HEK293 (cell line): ENCODE measurements at regions not wholly inside any gene's neighbourhood (a gene's known extent, or its start where the extent isn't known, plus 50 kb on each side); places are given as distances from the start of the nearest gene placed in this dataset.

ENCODE experiments used
- PRDM1 ChIP-seq: fragments of 450-650 bp; formaldehyde crosslinking; IDR thresholded peaks from 2 replicates; pipeline ENCODE4; 2016; ENCODE audit warnings: missing biosample characterization, missing genetic modification characterization
- RBAK ChIP-seq: fragments of 450-650 bp; formaldehyde crosslinking; IDR thresholded peaks from 2 replicates; pipeline ENCODE4 v1.5.1; 2016; ENCODE audit warnings: missing biosample characterization, missing genetic modification characterization
- TF ChIP-seq, protein P1 (sequence below): fragments of 450-650 bp; formaldehyde crosslinking; IDR thresholded peaks from 2 replicates; pipeline ENCODE4 v1.5.1; 2016; ENCODE audit warnings: missing biosample characterization, missing genetic modification characterization
- TF ChIP-seq, protein P2 (sequence below): fragments of 450-650 bp; formaldehyde crosslinking; IDR thresholded peaks from 2 replicates; pipeline ENCODE4 v1.5.1; 2016; ENCODE audit warnings: missing biosample characterization, missing genetic modification characterization

DNA sequence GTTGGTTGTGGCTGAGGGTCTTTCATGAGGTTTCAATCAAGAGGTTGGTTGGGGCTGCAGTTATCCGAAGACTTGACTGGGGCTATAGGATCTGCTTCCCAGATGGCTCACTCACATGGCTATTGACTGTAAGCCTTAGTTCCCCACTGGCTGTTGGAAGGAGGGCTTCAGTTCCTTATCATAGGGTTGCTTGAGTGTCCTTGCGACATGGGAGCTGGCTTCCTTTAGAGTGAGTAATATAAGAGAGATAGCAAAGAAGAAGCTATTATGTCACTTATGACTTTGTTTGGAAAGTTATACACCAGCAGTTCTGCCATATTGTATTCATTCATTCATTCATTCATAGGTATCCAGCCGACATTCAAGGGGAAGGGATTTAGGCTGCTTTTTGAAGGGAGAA is 121.4 kb upstream of the WSCD1 start:
- TF ChIP-seq, protein P1, sequence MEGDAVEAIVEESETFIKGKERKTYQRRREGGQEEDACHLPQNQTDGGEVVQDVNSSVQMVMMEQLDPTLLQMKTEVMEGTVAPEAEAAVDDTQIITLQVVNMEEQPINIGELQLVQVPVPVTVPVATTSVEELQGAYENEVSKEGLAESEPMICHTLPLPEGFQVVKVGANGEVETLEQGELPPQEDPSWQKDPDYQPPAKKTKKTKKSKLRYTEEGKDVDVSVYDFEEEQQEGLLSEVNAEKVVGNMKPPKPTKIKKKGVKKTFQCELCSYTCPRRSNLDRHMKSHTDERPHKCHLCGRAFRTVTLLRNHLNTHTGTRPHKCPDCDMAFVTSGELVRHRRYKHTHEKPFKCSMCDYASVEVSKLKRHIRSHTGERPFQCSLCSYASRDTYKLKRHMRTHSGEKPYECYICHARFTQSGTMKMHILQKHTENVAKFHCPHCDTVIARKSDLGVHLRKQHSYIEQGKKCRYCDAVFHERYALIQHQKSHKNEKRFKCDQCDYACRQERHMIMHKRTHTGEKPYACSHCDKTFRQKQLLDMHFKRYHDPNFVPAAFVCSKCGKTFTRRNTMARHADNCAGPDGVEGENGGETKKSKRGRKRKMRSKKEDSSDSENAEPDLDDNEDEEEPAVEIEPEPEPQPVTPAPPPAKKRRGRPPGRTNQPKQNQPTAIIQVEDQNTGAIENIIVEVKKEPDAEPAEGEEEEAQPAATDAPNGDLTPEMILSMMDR: no peak
- TF ChIP-seq, protein P2, sequence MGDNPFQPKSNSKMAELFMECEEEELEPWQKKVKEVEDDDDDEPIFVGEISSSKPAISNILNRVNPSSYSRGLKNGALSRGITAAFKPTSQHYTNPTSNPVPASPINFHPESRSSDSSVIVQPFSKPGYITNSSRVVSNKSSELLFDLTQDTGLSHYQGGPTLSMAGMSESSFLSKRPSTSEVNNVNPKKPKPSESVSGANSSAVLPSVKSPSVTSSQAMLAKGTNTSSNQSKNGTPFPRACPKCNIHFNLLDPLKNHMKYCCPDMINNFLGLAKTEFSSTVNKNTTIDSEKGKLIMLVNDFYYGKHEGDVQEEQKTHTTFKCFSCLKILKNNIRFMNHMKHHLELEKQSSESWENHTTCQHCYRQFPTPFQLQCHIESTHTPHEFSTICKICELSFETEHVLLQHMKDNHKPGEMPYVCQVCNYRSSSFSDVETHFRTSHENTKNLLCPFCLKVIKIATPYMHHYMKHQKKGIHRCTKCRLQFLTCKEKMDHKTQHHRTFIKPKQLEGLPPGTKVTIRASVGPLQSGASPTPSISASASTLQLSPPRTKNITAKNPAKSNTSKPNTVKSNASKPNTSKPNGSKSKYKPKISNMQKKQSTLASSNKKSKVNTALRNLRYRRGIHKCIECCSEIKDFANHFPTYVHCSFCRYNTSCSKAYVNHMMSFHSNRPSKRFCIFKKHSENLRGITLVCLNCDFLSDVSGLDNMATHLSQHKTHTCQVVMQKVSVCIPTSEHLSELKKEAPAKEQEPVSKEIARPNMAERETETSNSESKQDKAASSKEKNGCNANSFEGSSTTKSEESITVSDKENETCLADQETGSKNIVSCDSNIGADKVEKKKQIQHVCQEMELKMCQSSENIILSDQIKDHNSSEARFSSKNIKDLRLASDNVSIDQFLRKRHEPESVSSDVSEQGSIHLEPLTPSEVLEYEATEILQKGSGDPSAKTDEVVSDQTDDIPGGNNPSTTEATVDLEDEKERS (tag by site-specific recombination): no peak
- no peak for TF ChIP-seq RBAK (tag by site-specific recombination)
- TF ChIP-seq PRDM1 (tag by site-specific recombination): no peak
